AG04449 (cell line): ENCODE measurements at regions not wholly inside any gene's neighbourhood (a gene's known extent, or its start where the extent isn't known, plus 50 kb on each side); places are given as distances from the start of the nearest gene placed in this dataset.

ENCODE experiments used
- CTCF ChIA-PET: fragments of 350-600 bp; formaldehyde crosslinking; extraction: SDS; loops from one replicate; lab custom pipeline; 2021; ENCODE audit warnings: antibody characterized with exemption; lab: Yijun Ruan, JAX
- POLR2A ChIA-PET: fragments of 400-600, 350-600 bp; formaldehyde crosslinking; extraction: SDS; loops from one replicate; lab custom pipeline; 2020; ENCODE audit warnings: antibody characterized with exemption, inconsistent platforms; lab: Yijun Ruan, JAX
- DNase-seq: peaks from one replicate; pipeline ENCODE4 v3.0.0-alpha.2; 2010; ENCODE audit warnings: low read depth, low spot score
- H3K4me3 ChIP-seq: 2 replicates; pipeline ENCODE4 v1.5.1; 2011; ENCODE audit warnings: low read depth, mild to moderate bottlenecking, control low read depth, low read length
- CTCF ChIP-seq: IDR thresholded peaks from one replicate; pipeline ENCODE4 v1.5.1; 2011; ENCODE audit warnings: mild to moderate bottlenecking, moderate library complexity, low read length, control low read depth, inconsistent platforms; ENCODE audit not compliant: insufficient read depth; ENCODE audit errors: missing control alignments

GRCh38 chr15:81502439-81502838 lies 128.4 kb upstream of the TMC3 start:
- POLR2A ChIA-PET: no interaction called here
- CTCF ChIA-PET: interaction anchor here (1.1 kb wide), 1 partner anchor 22 kb away, joined by 5 read pairs; no protein-coding TSS in a partner anchor
- no peak for DNase-seq
- TF ChIP-seq CTCF: no peak
- no peak overlapping the region for H3K4me3 ChIP-seq

GRCh38 chr15:81500081-81500480 lies 126.1 kb upstream of the TMC3 start:
- TF ChIP-seq CTCF: no peak
- POLR2A ChIA-PET: no interaction called here

GRCh38 chr15:81498294-81498693 lies 124.3 kb upstream of the TMC3 start:
- no peak overlapping the region for H3K4me3 ChIP-seq
- no peak for TF ChIP-seq CTCF
- DNase-seq: no peak
- POLR2A ChIA-PET: no interaction called here
- CTCF ChIA-PET: no interaction called here

More at GRCh38 chr15:81500081-81500480, 126.1 kb upstream of the TMC3 start:
- H3K4me3 ChIP-seq: no peak overlapping the region
- DNase-seq: no peak
- CTCF ChIA-PET: interaction anchor here (1.0 kb wide), 1 partner anchor 10 kb away, joined by 4 read pairs; no protein-coding TSS in a partner anchor

GRCh38 chr15:81497238-81497637 lies 123.2 kb upstream of the TMC3 start:
- H3K4me3 ChIP-seq: no peak overlapping the region
- DNase-seq: no peak
- no peak for TF ChIP-seq CTCF
- ChIA-PET CTCF (no interaction called here), POLR2A (no interaction called here)

GRCh38 chr15:81495780-81496467 lies 121.9 kb upstream of the TMC3 start:
- DNase-seq: no peak
- CTCF ChIA-PET: no interaction called here
- POLR2A ChIA-PET: no interaction called here
- no peak overlapping the region for H3K4me3 ChIP-seq
- no peak for TF ChIP-seq CTCF

GRCh38 chr15:81492969-81493645 lies 119.1 kb upstream of the TMC3 start:
- TF ChIP-seq CTCF: no peak
- ChIA-PET CTCF (interaction anchor here (1.2 to 2.8 kb wide), 2 partner anchors 11 to 16 kb away, joined by 3 to 16 read pairs; no protein-coding TSS in a partner anchor), POLR2A (no interaction called here)
- no peak overlapping the region for H3K4me3 ChIP-seq
- no peak for DNase-seq
